ENCODE measurements at regions not wholly inside any gene's neighbourhood (a gene's known extent, or its start where the extent isn't known, plus 50 kb on each side); places are given as distances from the start of the nearest gene placed in this dataset.

DNA sequence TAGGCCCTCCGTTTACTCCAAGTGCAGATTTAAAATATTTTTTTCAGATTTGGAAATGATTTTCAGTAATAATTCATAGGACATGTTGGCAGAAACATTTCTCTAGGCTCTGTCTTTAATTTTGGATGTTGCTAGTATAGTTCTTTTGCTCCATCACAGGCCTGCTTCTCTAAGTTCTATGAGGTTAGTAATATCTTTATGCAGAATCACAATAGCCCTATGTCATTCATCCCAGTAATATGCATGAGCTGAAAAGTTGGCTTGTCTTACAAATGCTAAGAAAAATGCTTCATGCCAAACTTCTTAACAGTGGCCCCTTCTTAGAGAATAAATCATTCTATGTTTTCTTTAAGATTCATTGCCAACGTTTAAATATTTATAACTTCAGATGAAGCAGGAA, 148.3 kb upstream of the TLL1 start:
- no peak for DNase-seq

DNA sequence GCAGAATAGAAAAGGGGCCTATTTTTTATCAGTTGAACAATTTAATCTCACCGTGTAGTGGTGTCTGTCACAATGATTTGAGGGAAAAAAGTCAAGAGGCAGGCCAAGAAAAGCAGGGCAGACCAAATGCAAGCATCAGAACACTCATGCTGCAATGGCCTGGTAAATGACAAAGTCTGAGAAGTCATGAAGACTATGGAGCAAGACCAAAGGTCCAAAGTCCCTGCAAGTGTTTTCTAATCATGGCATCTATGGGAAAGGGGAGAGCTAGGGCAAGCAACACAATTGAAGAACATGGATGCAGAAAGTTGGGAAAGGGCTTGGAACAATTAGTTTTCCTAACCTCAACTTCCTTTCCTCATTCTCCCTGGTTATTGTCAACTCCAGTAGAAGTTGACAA, 147.7 kb upstream of the TLL1 start:
- no peak for DNase-seq

DNA sequence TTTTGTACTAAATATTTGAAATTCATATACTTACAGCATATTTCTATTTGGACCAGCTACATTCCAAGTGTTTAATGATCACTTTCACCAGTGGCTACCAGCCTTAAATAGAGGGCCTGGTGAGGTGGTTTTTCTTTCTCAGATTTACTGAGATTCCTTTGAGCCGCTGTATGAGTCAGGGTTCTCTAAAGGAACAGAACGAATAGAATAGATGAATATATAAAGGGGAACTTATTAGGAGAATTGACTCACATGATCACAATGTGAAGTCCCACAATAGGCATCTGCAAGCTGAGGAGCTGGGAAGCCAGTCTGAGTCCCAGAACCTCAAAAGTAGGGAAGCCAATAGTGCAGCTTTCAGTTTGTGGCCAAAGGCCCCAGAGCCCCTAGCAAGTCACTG, 146.2 kb upstream of the TLL1 start:
- DNase-seq = no peak

DNA sequence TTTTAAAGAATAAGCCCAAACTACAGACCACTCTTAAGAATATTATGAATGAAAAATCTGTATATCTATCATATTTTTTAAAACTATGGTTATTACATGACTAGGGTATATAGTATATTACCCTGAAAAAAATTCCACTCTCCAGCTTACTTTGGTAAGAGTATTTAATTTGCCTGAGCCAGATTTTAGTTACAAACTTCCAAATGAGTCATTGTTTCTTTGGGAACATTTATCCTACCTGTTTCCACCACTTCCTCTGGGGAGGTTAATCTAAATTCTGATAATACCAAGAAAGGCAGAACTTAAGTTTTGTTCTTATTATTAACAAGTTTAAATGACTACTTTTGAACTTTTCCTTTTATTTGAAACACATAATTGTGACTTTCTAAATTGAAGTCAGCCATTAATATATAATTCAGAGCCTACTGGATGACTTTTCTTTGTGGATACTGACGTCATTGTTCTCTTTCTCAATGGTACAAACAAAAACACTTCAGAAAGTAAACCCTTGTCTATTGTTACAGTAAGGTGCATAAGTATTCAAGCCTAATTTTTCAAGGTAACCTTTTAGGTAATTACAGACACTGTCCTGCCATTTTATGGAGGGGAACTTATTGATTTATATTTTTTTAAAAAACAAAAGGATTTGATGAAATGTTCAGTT, 135.6 kb upstream of the TLL1 start:
- no peak for DNase-seq

DNA sequence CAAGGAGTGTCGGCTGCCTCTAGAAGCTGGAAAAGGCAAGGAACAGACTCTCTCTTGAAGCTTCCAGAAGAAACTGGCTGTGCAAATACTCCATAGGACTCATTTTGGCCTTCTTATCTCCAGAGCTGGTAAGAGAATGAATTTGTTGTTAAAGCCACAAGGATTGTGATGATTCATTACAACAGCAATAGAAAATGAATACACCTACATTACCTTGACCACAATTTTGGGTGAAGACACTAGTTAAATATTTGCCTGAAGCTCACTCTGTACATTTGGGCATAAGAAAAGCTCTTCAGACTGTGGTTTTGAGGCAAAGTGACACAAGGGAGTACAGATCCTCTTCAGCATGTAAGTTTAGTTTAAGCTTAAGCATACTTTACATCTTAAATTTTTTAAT, 134.5 kb upstream of the TLL1 start:
- DNase-seq = no peak

DNA sequence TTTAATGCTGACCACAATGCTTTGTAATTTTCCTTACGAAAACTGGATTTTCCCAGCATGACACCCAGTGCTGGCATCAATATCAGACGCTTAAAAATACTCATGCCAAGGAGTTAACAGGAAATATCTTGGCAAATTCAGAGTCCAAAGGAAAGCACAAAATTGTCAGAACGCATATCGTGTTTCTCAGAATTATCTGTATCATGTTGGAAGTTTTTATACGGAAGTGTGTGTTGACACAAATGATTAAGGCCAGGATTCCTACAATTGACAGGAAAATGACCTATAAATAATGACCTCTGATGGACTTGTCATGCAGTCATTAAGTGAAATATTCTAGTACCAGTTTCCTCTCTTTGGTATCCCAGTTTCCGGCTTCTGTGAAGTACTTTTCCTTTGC, 132.1 kb upstream of the TLL1 start:
- DNase-seq = no peak

DNA sequence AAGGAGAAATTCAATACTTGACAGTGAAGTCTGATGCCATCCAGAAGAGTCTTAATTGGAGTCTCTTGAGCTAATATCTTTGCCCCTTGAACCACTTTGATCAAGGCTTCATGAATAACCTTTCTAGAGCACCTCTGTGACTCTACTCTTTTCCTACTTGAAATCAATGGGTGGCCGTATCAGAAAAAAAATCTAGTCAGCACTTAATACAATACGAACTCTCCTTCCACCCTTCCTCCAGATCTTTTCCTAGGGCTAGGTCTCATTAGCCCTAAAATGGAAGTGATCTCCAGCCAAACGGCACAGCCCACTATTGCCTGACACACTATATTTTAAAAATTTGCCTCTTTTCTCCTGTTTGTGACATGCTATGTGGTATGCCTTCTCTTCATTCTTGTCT, 129.6 kb upstream of the TLL1 start:
- DNase-seq = no peak

DNA sequence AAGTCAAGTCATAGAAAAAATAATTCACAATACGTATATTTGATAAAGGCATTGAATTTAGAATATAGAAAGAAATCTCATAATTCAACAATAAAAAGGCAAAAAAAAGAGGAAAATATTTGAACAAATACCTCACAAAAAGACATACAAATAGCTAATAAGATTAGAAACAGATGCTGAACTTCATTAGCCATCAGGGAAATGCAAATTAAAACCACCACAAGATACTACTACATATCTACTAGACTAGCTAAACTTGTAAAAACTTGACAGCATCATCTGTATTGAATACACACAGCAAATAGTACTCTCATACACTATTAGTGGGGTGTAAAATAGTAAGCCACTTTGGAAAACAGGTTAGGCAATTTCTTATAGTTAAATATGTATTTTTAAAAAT, 128.7 kb upstream of the TLL1 start:
- DNase-seq = no peak

DNA sequence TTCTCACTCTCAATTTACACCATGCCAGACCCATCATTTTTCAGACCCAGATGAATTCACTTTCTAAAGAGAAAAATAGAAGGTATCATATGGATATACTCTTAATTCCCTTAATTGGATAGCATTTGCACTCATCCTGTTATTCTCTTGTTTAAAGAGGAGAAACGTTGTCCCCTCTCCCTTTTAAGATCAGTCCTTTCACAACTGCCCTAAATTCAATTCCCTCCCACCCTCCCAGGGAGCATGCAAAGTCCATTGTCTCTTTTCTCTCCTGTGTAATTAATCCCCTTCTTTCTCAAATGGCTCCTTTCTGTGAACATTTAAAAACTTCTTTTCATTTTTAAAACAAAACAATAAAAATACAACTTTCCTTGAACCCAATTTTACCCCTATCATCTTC, 124.7 kb upstream of the TLL1 start:
- DNase-seq = no peak

DNA sequence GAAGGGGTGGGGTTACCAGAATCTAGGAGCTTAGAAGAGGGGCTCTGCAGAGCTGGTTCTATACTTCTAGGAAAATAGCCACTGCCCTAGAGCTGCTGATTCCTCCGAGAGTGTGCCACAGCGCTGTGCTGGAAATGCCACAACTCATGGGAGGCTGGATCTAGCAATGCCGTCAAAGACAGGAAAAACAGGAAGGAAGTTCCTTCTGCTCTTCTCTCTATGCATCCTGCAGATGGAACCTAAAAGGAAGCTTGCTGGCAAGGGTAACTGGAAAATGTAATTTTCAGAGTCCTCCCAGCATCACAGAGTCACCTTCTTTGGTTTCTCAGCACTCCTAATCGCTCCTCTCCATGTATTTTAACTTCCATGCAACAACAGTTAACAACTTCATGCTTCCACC, 121.2 kb upstream of the TLL1 start:
- no peak for DNase-seq

DNA sequence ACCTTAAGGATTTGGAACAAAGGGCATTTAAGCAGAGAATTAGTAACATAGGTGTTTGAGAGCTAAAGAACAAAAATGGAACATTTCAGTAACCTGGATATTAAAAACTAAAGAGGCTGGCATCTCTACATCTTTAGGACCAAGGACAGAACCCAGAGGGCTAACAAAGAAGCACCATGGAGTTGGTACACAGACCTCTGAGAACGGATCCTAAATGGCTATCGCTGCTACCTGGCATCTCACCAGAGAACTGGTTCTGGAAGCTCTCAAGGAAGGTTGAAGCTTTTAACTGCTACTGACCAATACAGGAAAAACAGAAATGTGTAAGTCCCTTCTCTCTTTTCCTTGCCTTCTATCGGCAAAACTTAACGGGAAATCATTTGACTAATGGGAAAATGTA, 118.4 kb upstream of the TLL1 start:
- DNase-seq = no peak

DNA sequence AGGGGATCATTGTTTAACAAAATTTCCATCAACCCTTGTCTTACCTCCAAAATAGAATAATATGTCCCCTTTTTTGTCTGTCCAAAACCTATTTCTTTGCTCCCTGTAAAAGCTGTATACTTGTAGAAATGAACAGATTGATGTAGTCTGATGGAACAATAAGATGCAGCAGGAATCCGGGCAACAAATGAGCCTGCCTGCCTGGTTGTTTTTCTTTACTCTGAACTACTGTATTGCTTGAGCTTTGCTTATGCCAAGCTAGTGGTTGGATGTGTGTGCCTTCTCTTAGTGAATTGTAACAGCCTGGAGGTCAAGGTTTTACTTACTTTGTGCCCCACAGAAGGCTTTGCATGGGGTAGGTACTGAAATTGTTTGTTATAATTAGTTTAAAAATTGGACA, 116.2 kb upstream of the TLL1 start:
- no peak for DNase-seq

DNA sequence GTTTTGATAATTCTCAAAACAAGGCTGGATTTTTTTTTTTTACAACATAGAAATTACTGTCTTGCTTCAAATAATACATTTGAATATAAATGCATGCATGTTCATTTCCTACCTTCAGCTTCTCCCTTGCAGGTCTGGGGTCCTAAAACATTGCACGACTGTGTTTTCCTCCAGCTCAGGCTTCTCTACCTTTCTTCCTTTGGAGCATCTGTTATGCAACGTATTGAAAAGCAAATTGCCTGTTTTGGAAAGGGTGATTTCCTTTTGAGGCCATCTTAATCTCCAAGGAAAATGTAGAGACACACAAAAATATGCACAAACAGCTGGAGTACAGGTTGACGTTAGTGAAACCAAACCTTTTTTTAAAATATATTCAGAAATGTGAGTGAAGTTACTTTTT, 115.6 kb upstream of the TLL1 start:
- DNase-seq = no peak

DNA sequence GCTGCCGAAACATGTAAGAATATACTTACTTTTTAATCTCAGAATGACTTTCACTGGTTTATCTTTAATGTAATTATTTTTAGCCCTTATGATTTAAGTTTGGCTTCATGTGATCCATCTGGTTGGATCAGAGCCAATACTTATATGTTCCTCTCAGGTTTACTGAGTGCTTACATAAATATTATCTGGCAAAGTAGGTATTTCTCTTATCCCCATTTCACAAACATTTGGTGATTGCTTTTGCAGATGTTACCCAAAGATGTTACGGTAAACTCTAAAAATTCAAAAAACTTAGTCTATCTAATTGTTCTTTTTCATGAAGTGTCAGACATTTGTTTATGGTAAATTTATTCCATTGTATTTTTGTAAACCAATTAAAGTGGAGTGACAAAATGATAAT, 115.0 kb upstream of the TLL1 start:
- DNase-seq = no peak

DNA sequence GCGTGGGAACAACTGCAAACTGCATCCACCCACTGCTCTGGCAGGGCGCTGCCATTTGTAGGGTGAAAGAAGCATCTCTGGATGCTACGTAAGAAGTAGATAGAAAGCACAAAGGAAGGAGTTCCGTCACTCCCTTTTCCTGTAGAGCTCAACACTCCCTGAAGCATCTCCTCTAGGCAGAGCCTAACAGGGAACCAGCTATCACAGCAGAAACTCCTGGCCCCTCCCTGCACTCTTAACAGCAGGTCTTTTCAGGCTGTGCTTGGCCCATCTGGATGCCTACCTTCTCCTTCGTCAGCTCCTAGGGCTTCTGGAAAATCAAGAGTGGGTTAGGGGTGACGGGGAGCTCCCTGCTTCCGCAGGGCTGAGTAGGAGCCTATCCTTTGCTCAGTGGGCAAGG, 112.9 kb upstream of the TLL1 start:
- no peak for DNase-seq

DNA sequence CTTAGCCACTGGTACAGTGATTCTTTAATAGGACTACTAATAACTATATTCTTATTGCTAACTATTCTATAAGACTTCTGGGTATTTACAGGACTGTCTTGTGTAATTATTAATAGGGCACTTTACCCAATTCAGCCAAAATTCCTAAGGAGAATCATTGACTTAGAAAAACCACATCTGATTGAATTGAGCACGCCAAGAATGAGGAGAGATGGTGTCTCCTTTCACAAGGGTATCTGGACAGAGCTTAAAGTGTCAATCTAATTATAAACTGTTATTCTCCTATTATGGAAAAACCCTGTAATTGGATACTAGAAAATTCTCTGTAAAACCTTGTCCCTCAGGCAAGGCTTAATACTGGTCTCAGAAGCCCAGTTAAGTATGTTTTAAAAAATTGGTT, 111.1 kb upstream of the TLL1 start:
- DNase-seq = no peak

DNA sequence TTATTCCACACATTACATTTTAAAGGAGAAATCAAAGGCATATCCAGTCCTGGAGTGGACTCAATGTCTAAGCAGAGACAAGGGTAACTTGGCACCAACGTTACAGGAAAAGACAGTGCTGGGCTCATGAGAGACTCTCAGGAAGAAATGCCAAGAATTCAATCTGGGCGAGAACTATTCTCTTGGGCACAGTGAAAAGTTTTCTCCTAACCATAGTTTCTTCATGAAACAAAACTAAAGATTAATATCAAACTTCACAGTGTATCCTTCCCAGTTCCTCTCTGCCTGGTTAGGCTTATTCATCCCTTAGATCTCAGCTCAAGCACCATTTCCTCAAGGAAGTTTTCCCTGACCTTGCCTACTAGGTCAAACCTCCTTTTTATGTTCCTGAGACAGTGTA, 109.4 kb upstream of the TLL1 start:
- no peak for DNase-seq

DNA sequence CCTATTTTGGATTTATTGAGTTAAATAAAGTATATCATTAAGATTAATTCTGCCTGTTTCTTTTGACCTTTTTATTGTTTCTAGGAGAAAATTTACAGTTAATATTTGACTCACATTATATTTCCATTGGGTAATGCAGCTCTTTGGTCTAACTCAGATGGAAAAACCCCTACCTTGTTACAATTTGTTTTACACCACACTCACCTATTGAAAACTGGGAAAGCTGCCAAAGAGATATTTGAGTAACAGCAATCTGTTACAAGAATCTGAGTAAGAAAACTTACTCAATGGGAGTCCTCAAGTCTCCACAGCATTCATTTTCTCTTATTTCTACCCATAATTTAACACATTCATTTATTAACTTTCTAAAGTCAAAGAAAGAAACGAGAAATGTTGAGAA, 108.0 kb upstream of the TLL1 start:
- no peak for DNase-seq

DNA sequence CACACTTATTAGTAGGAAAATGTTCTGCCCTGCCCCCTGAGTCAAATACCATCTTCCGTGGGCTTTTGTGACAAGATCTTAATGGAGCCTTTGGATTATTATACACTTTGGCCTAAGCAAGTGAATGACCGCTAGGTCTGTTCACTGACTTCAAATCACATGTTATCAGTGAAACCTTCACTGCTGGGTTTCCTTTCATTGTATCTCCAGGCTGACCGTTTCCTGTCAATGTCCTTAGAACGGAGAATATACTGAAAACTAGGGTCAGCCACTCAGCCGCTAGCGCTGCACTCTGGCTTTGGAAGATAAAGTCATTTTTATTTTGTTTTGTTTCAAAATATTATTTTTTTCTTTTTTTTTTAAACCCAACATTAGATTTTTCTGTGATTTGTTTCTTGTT, 107.0 kb upstream of the TLL1 start:
- DNase-seq = no peak

DNA sequence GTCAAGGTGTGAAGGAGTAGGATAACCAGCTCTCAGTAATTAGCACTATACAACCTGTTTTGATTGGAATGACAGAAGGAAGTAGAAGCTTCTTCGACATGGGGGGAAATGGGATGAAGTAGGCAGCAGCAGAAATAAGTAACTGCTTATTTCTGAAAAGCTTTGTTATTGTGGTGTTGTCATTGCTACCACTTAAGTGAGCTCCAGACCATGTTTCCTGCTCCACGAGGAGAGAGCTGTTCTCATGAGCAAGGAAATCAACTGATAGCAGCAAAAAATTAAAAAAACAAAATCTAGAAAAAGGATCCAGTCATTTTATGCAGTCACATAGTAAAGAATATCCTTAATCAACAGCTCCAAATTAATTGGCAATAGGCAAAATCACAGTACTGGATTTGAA, 106.1 kb upstream of the TLL1 start:
- DNase-seq = no peak

DNA sequence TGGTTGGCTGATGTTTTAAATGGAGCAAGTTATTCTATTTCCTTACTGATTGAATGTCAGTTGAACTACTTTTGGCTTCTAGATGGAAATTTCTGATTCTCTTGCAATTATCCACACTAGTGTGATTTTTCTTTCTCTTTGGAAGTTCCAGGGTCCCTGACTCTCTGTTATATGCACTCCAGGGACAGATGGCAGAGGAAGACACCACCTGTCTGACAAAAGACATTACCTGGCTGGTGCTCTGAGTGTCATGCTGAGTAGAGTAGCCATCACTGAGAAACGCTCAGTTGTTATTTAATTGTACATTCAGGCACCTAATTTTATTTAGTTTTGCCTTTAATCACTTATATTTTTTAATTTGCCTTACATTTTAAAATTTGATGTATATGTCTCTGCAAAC, 105.4 kb upstream of the TLL1 start:
- no peak for DNase-seq

DNA sequence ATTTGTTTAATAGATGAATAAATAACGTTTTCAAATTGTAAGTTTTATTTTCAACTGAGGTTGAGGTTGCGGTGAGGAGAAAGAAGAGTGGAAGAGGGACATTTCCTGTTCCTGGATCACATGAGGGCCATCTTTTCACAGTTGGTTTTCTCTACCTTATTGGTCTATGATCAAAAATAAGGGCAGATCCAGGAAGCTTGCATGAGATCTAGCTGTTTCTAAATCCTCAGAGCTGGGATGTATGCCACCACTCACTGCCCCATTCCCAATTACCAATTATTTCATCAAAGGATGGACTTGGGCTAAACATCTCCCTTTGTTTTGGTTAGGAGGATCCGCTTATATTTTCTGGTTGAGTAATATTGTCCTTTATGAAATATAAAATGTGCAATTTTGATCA, 104.8 kb upstream of the TLL1 start:
- no peak for DNase-seq

DNA sequence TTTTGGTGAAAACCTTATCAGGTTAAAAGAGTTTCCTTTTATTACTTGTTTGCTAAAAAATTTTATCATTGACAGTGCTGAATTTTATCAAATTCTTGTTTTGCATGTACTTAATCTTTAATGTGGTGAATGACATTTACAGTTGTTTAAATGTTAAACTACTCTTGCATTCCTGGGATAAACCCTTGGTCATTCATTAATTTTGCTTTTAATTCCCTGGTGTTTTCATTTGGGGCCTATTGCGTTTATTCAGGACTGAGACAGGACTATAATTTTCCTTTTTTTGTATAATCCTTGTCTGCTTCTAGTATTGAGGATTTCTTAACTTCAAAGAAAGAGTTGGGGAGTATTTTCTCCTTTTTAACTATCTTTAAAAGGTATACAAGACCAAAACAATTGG, 98.7 kb upstream of the TLL1 start:
- no peak for DNase-seq

DNA sequence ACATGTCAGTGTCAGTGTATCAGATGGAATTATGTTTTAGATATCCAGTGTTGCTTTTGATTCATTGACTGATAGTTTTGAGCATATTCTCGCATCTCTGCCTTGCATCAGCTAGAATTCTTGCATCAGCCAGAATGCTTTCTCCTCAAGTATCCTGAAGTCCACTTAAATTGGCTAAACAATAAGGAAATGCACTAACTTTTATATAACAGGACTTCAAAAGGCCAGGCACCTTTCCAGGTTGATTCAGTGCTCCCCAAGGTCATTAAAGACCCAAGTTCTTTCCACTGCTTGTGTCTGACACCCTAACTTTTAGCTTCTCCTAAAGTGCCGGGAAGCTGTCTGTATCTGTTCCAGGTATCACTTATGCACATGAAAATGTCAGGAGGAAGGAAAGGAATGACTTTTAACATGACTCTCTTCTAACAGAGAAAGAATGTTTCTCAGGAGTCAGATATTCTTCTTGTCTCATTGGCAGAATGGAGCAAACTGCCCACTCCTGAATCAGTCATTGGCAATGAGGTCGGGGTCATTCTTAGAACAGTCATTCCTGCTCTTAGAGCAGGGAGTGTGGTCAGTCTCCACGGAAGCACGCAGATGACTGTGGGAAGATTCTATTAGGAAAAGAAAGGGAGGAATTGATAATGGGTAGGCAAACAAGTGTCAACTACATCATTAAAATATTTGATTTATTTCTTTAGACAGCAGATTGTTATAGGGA, 92.9 kb upstream of the TLL1 start:
- DNase-seq = no peak

DNA sequence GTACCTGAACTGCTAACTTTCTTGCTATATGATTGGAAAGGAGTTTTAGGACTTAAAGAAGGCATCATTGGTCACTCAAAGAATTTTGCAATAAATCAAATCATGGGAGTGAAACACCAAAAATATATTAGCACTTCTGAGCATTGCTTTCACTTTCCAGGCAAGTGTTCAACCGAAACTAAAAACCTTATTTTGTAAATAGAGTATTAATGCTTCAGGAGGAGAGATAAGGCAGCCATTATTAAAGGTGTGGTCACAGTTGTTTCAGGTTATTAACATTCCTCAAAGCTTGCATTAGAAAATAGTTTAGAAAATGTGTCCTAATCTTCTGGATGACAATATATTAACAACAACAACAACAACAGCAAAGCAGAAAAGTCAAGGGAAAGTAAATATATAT, 92.3 kb upstream of the TLL1 start:
- DNase-seq = no peak

Data from NCI-H1930 (cell line).